Transverse colon (tissue), 4 donors: ENCODE measurements at regions not wholly inside any gene's neighbourhood (a gene's known extent, or its start where the extent isn't known, plus 50 kb on each side); places are given as distances from the start of the nearest gene placed in this dataset.

Source experiments
- DNase-seq: peaks from one replicate; pipeline ENCODE4 v3.0.0-alpha.2; 2019
- H3K27ac ChIP-seq, 4 donors: fragments of 200-600 bp; sonication (generic); 2 replicates each; pipeline ENCODE4 v1.5.1; 2016 to 2018; ENCODE audit warnings: inconsistent platforms in 4 of 4
- H3K27me3 ChIP-seq: fragments of 200-600 bp; sonication (generic); 2 replicates; pipeline ENCODE4 v1.5.1; 2017; ENCODE audit warnings: inconsistent platforms
- H3K36me3 ChIP-seq, 4 donors: fragments of 200-600 bp; sonication (generic); 2 replicates each; pipeline ENCODE4 v1.5.1; 2017 to 2019; ENCODE audit warnings: inconsistent platforms in 4 of 4
- H3K4me1 ChIP-seq, 4 donors: fragments of 200-600 bp; sonication (generic); 2 replicates each; pipeline ENCODE4 v1.5.1; 2017 to 2020; ENCODE audit warnings: inconsistent platforms in 4 of 4
- H3K4me3 ChIP-seq, 4 donors: fragments of 200-600 bp; sonication (generic); 1 replicate in 1 of 4; 2 replicates in 3 of 4; pipeline versions ENCODE4 v1.5.1 to v1.6.1; 2017 to 2019; ENCODE audit warnings: inconsistent platforms in 4 of 4
- H3K9me3 ChIP-seq, 2 donors: fragments of 200-600 bp; sonication (generic); 2 replicates each; pipeline ENCODE4 v1.5.1; 2017 to 2019; ENCODE audit warnings: inconsistent platforms in 2 of 2
- CTCF ChIP-seq, 5 experiments: fragments of 200-600 bp in 3 of 5; fragments of 450-650 bp in 2 of 5; sonication (generic) in 3 of 5; IDR thresholded peaks; 1 replicate in 2 of 5; 2 replicates in 3 of 5; pipeline ENCODE4 v1.5.1; 2016 to 2017; ENCODE audit warnings: antibody characterized with exemption in 5 of 5, inconsistent platforms in 3 of 5, mild to moderate bottlenecking in 2 of 5, moderate library complexity in 1 of 5
- EP300 ChIP-seq: sonication (generic); formaldehyde crosslinking; IDR thresholded peaks from one replicate; pipeline ENCODE4 v1.6.1; 2017; ENCODE audit warnings: antibody characterized with exemption, low read depth
- POLR2A ChIP-seq: fragments of 450-650 bp; IDR thresholded peaks from one replicate; pipeline ENCODE4 v1.6.1; 2016; ENCODE audit warnings: antibody characterized with exemption, mild to moderate bottlenecking, moderate library complexity
- POLR2AphosphoS5 ChIP-seq, 3 donors: sonication (generic); formaldehyde crosslinking; IDR thresholded peaks; one replicate each; pipeline ENCODE4 v1.6.1; 2016; ENCODE audit warnings: antibody characterized with exemption in 3 of 3
- WGBS, 2 donors: methylation state at CpG; one replicate each; pipeline ENCODE4 v1.1.5; 2018; ENCODE audit warnings: low coverage in 1 of 2; 5-methylcytosine and 5-hydroxymethylcytosine counted together
- in situ Hi-C, 4 donors: fragments of 200-750 bp; cut with MboI; loops; one replicate each; pipeline versions ENCODE4 v1.15.0 to v1.15.1; 2017; ENCODE audit warnings: low sequenced_read_pairs in 3 of 4, low pct_ligation_motif_present in 1 of 4, low pct_unique_long_range_greater_than_20kb in 1 of 4
- intact Hi-C: fragments of 100-400 bp; cut with DNase I; formaldehyde crosslinking; loops from one replicate; pipeline ENCODE4 v1.15.1; 2023; ENCODE audit warnings: low total_unique reads

- intact Hi-C loops (no loop called here), in situ Hi-C loops (no loop called here)
- no peaks in the 10 kb centered on the region for H3K9me3 ChIP-seq
- H3K36me3 ChIP-seq, result no peaks in the 10 kb centered on the region
- H3K4me3 ChIP-seq, result no peak overlapping the region
- DNase-seq, result no peak
- no peaks in the 10 kb centered on the region for H3K4me1 ChIP-seq
- no peaks in the 10 kb centered on the region for H3K27me3 ChIP-seq
- H3K27ac ChIP-seq, result no peak overlapping the region
- no peak for TF ChIP-seq POLR2A
- TF ChIP-seq EP300, result no peak
- TF ChIP-seq POLR2AphosphoS5 (IDR thresholded peaks at IDR 0.05), result no peak
- TF ChIP-seq CTCF (IDR thresholded peaks at IDR 0.05), result no peak
- WGBS, 2 donors, result 78 to 100% methylated on average over 1 to 3 of the region's 3 CpGs
Measured at GRCh38 chrX:150234126-150234525, 129.0 kb upstream of the MAMLD1 start.

- intact Hi-C loops, result no loop called here
- TF ChIP-seq POLR2A (no peak), POLR2AphosphoS5 (IDR thresholded peaks at IDR 0.05) (no peak), CTCF (IDR thresholded peaks at IDR 0.05) (no peak), EP300 (no peak)
Measured at GRCh38 chrX:150236327-150236726, 126.8 kb upstream of the MAMLD1 start.

GRCh38 chrX:150238632-150239382, 124.3 kb upstream of the MAMLD1 start:
- H3K4me3 ChIP-seq, result no peak overlapping the region
- WGBS, 2 donors, result 54% methylated on average over 6 of the region's 6 CpGs; no CpG with 5 or more reads in 1 of the 2 donors
- TF ChIP-seq EP300, result no peak
- TF ChIP-seq POLR2A, result no peak
- TF ChIP-seq POLR2AphosphoS5 (IDR thresholded peaks at IDR 0.05), result no peak
- TF ChIP-seq CTCF (IDR thresholded peaks at IDR 0.05), result no peak
- no peaks in the 10 kb centered on the region for H3K4me1 ChIP-seq
- no peaks in the 10 kb centered on the region for H3K9me3 ChIP-seq
- H3K27ac ChIP-seq, result no peak overlapping the region
- no peak for DNase-seq
- in situ Hi-C loops (no loop called here), intact Hi-C loops (no loop called here)
- H3K27me3 ChIP-seq, result no peaks in the 10 kb centered on the region
- H3K36me3 ChIP-seq, result no peaks in the 10 kb centered on the region

More at GRCh38 chrX:150236327-150236726, 126.8 kb upstream of the MAMLD1 start:
- WGBS, 2 donors, result 17 to 58% methylated on average over 1 to 3 of the region's 3 CpGs
- no peaks in the 10 kb centered on the region for H3K4me1 ChIP-seq
- in situ Hi-C loops, result no loop called here
- no peaks in the 10 kb centered on the region for H3K36me3 ChIP-seq
- H3K27ac ChIP-seq, result no peak overlapping the region
- no peak overlapping the region for H3K4me3 ChIP-seq
- no peaks in the 10 kb centered on the region for H3K27me3 ChIP-seq
- no peak for DNase-seq
- no peaks in the 10 kb centered on the region for H3K9me3 ChIP-seq

GRCh38 chrX:150239946-150240642, 123.0 kb upstream of the MAMLD1 start:
- Histone ChIP-seq H3K27ac (no peak overlapping the region), H3K9me3 (no peaks in the 10 kb centered on the region), H3K4me1 (no peaks in the 10 kb centered on the region), H3K36me3 (no peaks in the 10 kb centered on the region), H3K27me3 (no peaks in the 10 kb centered on the region), H3K4me3 (no peak overlapping the region)
- 71% methylated on average over 4 of the region's 4 CpGs; no CpG with 5 or more reads in 1 of the 2 donors for WGBS, 2 donors
- DNase-seq, result no peak
- in situ Hi-C loops (no loop called here), intact Hi-C loops (no loop called here)
- no peak for TF ChIP-seq EP300
- no peak for TF ChIP-seq CTCF (IDR thresholded peaks at IDR 0.05)
- TF ChIP-seq POLR2AphosphoS5 (IDR thresholded peaks at IDR 0.05), result no peak
- TF ChIP-seq POLR2A, result no peak
